Thoracic aorta (tissue), 2 donors: ENCODE measurements at regions not wholly inside any gene's neighbourhood (a gene's known extent, or its start where the extent isn't known, plus 50 kb on each side); places are given as distances from the start of the nearest gene placed in this dataset.

ENCODE experiments used
- ATAC-seq: fragments of 150-250 bp; one replicate; pipeline ENCODE4 v1.8.0; 2017; ENCODE audit warnings: low read depth; ENCODE audit not compliant: insufficient number of reproducible peaks, low FRiP score
- DNase-seq: peaks from one replicate; pipeline ENCODE4 v3.0.0-alpha.2; 2020; ENCODE audit warnings: low spot score
- H3K27ac ChIP-seq, 2 donors: fragments of 200-600 bp; sonication (generic); 1 replicate in 1 of 2; 2 replicates in 1 of 2; pipeline ENCODE4 v1.5.1; 2016; ENCODE audit warnings: mild to moderate bottlenecking in 2 of 2, moderate library complexity in 2 of 2
- H3K27me3 ChIP-seq: fragments of 200-600 bp; sonication (generic); replicated peaks from 2 replicates; pipeline ENCODE4 v1.6.0; 2016; ENCODE audit warnings: mild to moderate bottlenecking; ENCODE audit not compliant: insufficient read depth
- H3K36me3 ChIP-seq: fragments of 200-600 bp; sonication (generic); one replicate; pipeline ENCODE4 v1.5.1; 2016
- H3K4me1 ChIP-seq, 2 donors: fragments of 200-600 bp; sonication (generic); 1 replicate in 1 of 2; 2 replicates in 1 of 2; pipeline versions ENCODE4 v1.5.1 to v1.6.0; 2016; ENCODE audit warnings: low read depth in 2 of 2, mild to moderate bottlenecking in 1 of 2; ENCODE audit not compliant: control insufficient read depth in 1 of 2
- H3K4me3 ChIP-seq: fragments of 200-600 bp; sonication (generic); 2 replicates; pipeline ENCODE4 v1.5.1; 2016; ENCODE audit warnings: mild to moderate bottlenecking
- H3K9me3 ChIP-seq: fragments of 200-600 bp; sonication (generic); 2 replicates; pipeline ENCODE4 v1.5.1; 2016
- TF ChIP-seq, protein P1 (sequence below): fragments of 200-600 bp; sonication (generic); IDR thresholded peaks from one replicate; pipeline ENCODE4 v1.5.1; 2019; ENCODE audit warnings: antibody characterized with exemption

DNA sequence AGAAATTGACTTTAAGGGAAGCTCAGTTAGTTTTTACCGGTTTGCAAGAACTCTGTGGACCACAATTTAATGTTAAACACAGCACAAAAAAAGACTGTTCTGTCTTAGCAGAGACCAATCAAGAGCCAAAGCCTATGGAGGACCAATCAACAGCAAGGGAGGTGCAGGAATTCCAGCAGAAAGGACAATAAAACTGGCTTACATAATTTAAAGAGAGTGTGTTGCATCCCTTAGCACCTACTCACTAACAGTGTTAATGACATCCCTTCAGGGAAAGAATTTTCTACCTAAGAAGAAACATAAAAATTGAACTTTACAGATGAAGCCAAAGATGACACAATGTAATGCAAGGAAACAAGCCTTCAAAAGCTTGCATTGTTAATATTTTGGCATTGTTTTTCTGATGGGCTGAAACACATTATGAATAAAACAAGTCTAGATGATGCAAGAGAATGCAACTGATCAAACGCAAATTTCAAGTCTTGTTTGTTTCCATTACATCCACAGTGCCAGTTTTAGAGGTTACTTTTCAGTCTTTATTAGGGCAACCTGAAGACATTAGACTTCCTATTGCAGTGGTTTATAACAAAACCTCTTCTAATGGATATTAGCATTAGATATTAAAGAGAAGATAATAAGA, 111.3 kb upstream of the FST start:
- no peak overlapping the region for H3K27ac ChIP-seq
- TF ChIP-seq, protein P1, sequence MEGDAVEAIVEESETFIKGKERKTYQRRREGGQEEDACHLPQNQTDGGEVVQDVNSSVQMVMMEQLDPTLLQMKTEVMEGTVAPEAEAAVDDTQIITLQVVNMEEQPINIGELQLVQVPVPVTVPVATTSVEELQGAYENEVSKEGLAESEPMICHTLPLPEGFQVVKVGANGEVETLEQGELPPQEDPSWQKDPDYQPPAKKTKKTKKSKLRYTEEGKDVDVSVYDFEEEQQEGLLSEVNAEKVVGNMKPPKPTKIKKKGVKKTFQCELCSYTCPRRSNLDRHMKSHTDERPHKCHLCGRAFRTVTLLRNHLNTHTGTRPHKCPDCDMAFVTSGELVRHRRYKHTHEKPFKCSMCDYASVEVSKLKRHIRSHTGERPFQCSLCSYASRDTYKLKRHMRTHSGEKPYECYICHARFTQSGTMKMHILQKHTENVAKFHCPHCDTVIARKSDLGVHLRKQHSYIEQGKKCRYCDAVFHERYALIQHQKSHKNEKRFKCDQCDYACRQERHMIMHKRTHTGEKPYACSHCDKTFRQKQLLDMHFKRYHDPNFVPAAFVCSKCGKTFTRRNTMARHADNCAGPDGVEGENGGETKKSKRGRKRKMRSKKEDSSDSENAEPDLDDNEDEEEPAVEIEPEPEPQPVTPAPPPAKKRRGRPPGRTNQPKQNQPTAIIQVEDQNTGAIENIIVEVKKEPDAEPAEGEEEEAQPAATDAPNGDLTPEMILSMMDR, result no peak
- H3K4me1 ChIP-seq, result no peaks in the 10 kb centered on the region
- no peaks in the 10 kb centered on the region for H3K36me3 ChIP-seq
- no peak for DNase-seq
- no peaks in the 10 kb centered on the region for H3K9me3 ChIP-seq
- no peak overlapping the region for H3K4me3 ChIP-seq
- no peaks in the 10 kb centered on the region for H3K27me3 ChIP-seq
- ATAC-seq, result no peak

DNA sequence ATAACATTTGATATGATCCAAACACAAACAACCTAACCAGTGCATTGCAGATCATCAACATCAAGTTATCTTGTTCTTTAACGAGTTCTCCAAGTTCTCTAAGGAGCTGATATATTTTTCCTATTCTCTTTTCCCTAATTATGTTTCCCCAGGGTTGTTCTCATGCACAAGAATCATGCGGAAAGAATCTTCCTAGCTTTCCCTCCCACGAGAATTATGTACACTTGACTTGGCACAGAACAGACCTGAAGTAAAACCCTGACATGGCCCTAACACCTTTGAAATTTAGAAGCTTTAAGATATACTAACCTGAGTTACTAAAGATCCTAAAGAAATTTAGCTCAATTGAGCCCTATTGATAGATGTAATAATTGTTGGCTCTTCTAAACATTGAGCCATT, 110.7 kb upstream of the FST start:
- Histone ChIP-seq H3K4me1 (no peaks in the 10 kb centered on the region), H3K36me3 (no peaks in the 10 kb centered on the region), H3K27ac (no peak overlapping the region), H3K27me3 (no peaks in the 10 kb centered on the region), H3K9me3 (no peaks in the 10 kb centered on the region), H3K4me3 (no peak overlapping the region)
- TF ChIP-seq, protein P1, result no peak
- DNase-seq (no peak), ATAC-seq (no peak)

DNA sequence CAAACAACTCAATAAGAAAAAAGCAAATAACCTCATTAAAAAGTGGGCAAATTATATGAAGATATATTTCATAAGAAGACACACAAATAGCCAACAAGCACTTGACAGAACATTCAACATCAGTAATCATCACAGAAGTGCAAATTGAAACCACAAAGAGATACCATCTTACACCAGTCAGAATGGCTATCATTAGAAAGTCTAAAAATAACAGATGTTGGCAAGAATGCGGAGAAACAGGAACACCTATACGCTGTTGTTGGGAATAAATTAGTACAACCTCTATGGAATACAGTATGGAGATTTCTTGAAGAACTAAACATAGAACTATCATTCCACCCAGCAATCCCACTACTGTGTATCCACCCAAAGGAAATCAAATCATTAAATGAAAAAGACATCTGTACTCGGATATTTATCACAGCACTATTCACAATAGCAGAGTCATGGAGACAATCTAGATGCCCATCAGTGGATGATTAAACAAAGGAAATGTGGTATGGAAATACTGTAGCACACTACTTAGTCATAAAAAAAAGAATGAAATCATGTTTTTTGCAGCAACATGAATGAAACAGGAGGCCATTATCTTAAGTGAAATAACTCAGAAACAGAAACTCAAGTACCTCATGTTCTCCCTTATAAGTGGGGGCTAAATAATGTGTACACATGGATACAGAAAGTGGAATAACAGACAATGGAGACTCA, 106.8 kb upstream of the FST start:
- no peaks in the 10 kb centered on the region for H3K9me3 ChIP-seq
- DNase-seq (no peak), ATAC-seq (no peak)
- H3K36me3 ChIP-seq, result no peaks in the 10 kb centered on the region
- no peak overlapping the region for H3K4me3 ChIP-seq
- H3K4me1 ChIP-seq, result no peaks in the 10 kb centered on the region
- TF ChIP-seq, protein P1, result no peak
- no peak overlapping the region for H3K27ac ChIP-seq
- H3K27me3 ChIP-seq, result no peaks in the 10 kb centered on the region

DNA sequence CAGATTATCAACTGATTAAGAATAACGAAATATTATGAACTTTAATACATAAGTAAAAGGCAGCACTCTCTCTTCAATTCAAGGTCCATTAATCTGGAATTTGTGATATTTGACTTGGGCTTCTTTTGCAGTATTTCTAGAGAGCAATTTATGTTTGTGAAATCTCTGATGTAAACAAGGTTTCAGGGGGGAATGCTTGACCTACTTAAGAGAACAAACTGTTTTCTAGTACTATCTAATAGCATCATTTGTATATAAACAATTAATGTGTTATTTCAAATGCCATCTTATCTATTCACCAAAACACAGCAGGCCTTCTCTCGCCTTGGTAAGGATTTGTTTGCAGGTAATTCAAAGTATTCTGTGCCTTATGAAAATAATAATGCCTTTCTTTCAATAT, 103.6 kb upstream of the FST start:
- Histone ChIP-seq H3K4me1 (no peaks in the 10 kb centered on the region), H3K27me3 (no peaks in the 10 kb centered on the region), H3K9me3 (no peaks in the 10 kb centered on the region), H3K36me3 (no peaks in the 10 kb centered on the region), H3K4me3 (no peak overlapping the region), H3K27ac (no peak overlapping the region)
- DNase-seq, result no peak
- no peak for ATAC-seq
- TF ChIP-seq, protein P1, result no peak

DNA sequence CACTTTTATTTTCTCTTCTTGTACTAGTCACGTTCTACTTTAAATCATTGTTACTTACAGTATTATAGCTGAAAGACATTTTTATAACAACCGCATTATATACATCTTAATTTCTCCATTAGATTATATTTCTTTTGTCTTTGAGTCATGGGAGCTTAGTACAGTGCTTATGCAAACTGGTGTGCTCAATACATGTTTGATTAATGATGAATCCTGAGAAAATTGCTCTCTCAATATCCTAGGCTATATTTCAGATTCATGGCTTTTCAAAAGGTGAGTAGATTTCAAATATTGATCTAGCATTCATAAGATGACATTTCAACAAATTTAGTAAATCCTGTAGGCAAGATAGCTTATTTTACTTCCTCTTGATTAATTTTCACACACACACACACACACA, 102.2 kb upstream of the FST start:
- no peak for ATAC-seq
- no peaks in the 10 kb centered on the region for H3K9me3 ChIP-seq

More for the DNA sequence above, 102.2 kb upstream of the FST start:
- Histone ChIP-seq H3K27me3 (no peaks in the 10 kb centered on the region), H3K4me3 (no peak overlapping the region), H3K27ac (no peak overlapping the region), H3K4me1 (no peaks in the 10 kb centered on the region), H3K36me3 (no peaks in the 10 kb centered on the region)
- DNase-seq, result no peak
- TF ChIP-seq, protein P1, result no peak
